DND-41 (cell line): ENCODE measurements at regions not wholly inside any gene's neighbourhood (a gene's known extent, or its start where the extent isn't known, plus 50 kb on each side); places are given as distances from the start of the nearest gene placed in this dataset.
"Not testable (repeated sequence)": the region's sequence is repeated elsewhere in the genome, so short reads cannot be mapped to it uniquely, and the experiment has no call there.

ENCODE experiments used
- ATAC-seq: fragments of 200-7000 bp; cut with Tn5 transposase; 3 replicates; pipeline ENCODE4 v1.9.1; 2021; ENCODE audit warnings: low read depth; ENCODE audit not compliant: insufficient read depth
- DNase-seq: peaks from one replicate; pipeline ENCODE4 v3.0.0-alpha.2; 2020
- H2AFZ ChIP-seq: 2 replicates; pipeline ENCODE4 v1.6.0; 2012; ENCODE audit warnings: low read depth, low read length
- H3K27ac ChIP-seq: 2 replicates; pipeline ENCODE4 v1.5.1; 2012; ENCODE audit warnings: low read length, inconsistent platforms
- H3K27me3 ChIP-seq: fragments of 200-600 bp; sonication (generic); 2 replicates; pipeline ENCODE4 v1.6.0; 2012; ENCODE audit warnings: low read length, mild to moderate bottlenecking, inconsistent platforms; ENCODE audit not compliant: insufficient read depth, poor library complexity
- H3K36me3 ChIP-seq: 2 replicates; pipeline ENCODE4 v1.5.1; 2012; ENCODE audit warnings: low read length, inconsistent platforms; ENCODE audit not compliant: insufficient read depth
- H3K4me1 ChIP-seq: 2 replicates; pipeline ENCODE4 v1.5.1; 2012; ENCODE audit warnings: mild to moderate bottlenecking, low read length; ENCODE audit not compliant: insufficient read depth
- H3K4me2 ChIP-seq: 2 replicates; pipeline ENCODE4 v1.6.0; 2012; ENCODE audit warnings: mild to moderate bottlenecking, moderate library complexity, low read length, inconsistent platforms; ENCODE audit not compliant: insufficient read depth
- H3K4me3 ChIP-seq, 2 experiments: fragments of 200-600 bp in 1 of 2; shearing (Covaris generic) in 1 of 2; 2 replicates each; pipeline ENCODE4 v1.5.1; 2012 to 2016; ENCODE audit warnings: inconsistent platforms in 2 of 2, low read length in 2 of 2, mild to moderate bottlenecking in 2 of 2, low read depth in 1 of 2, moderate library complexity in 1 of 2
- H3K79me2 ChIP-seq: 2 replicates; pipeline ENCODE4 v1.6.0; 2012; ENCODE audit warnings: low read length, inconsistent platforms; ENCODE audit not compliant: insufficient read depth
- H3K9ac ChIP-seq: 2 replicates; pipeline ENCODE4 v1.6.0; 2012; ENCODE audit warnings: low read depth, mild to moderate bottlenecking, inconsistent platforms, low read length, moderate library complexity
- H3K9me3 ChIP-seq: 2 replicates; pipeline ENCODE4 v1.5.1; 2012; ENCODE audit warnings: low read length, moderate library complexity, mild to moderate bottlenecking, inconsistent platforms; ENCODE audit not compliant: insufficient read depth, severe bottlenecking
- H4K20me1 ChIP-seq: 2 replicates; pipeline ENCODE4 v1.6.0; 2012; ENCODE audit warnings: low read length; ENCODE audit not compliant: insufficient read depth
- CTCF ChIP-seq: IDR thresholded peaks from 2 replicates; pipeline ENCODE4 v1.5.1; 2012; ENCODE audit warnings: borderline replicate concordance, low read length, moderate library complexity, mild to moderate bottlenecking; ENCODE audit not compliant: poor library complexity, severe bottlenecking; ENCODE audit errors: extremely low read depth
- EZH2 ChIP-seq: IDR thresholded peaks from 3 replicates; pipeline ENCODE4 v1.6.1; 2012; ENCODE audit warnings: borderline replicate concordance, low read depth, mild to moderate bottlenecking, moderate library complexity, low read length, inconsistent platforms; ENCODE audit not compliant: severe bottlenecking

- no peak overlapping the region for H3K4me2 ChIP-seq
- no peak overlapping the region for H3K9ac ChIP-seq
- no peaks in the 10 kb centered on the region for H3K4me1 ChIP-seq
- no peaks in the 10 kb centered on the region for H3K36me3 ChIP-seq
- H3K27me3 ChIP-seq, result no peaks in the 10 kb centered on the region
- no peak overlapping the region for H3K4me3 ChIP-seq
- H2AFZ ChIP-seq, result no peak overlapping the region
- DNase-seq, result no peak
- H4K20me1 ChIP-seq, result no peaks in the 10 kb centered on the region
- no peak overlapping the region for H3K27ac ChIP-seq
- no peak for TF ChIP-seq EZH2
- TF ChIP-seq CTCF, result no peak
- H3K9me3 ChIP-seq, result no peaks in the 10 kb centered on the region
- H3K79me2 ChIP-seq, result no peaks in the 10 kb centered on the region
- no peak for ATAC-seq
Observed at GRCh38 chr4:57342411-57342810, 232.2 kb upstream of the IGFBP7 start.

GRCh38 chr4:57338861-57339260, 228.7 kb upstream of the IGFBP7 start:
- not testable (repeated sequence) for H3K4me2 ChIP-seq, DNase-seq, H3K4me1 ChIP-seq, ATAC-seq, H4K20me1 ChIP-seq, H2AFZ ChIP-seq, H3K4me3 ChIP-seq, H3K79me2 ChIP-seq, H3K36me3 ChIP-seq, H3K27ac ChIP-seq, H3K27me3 ChIP-seq, H3K9ac ChIP-seq, H3K9me3 ChIP-seq

- TF ChIP-seq EZH2 (no peak), CTCF (no peak)
- H3K9ac ChIP-seq, result no peak overlapping the region
- H3K4me3 ChIP-seq, result no peak overlapping the region
- H4K20me1 ChIP-seq, result no peaks in the 10 kb centered on the region
- no peaks in the 10 kb centered on the region for H3K9me3 ChIP-seq
- H3K79me2 ChIP-seq, result no peaks in the 10 kb centered on the region
- DNase-seq (no peak), ATAC-seq (no peak)
- no peak overlapping the region for H2AFZ ChIP-seq
- H3K27me3 ChIP-seq, result no peaks in the 10 kb centered on the region
- H3K4me2 ChIP-seq, result no peak overlapping the region
- H3K36me3 ChIP-seq, result no peaks in the 10 kb centered on the region
- no peaks in the 10 kb centered on the region for H3K4me1 ChIP-seq
- no peak overlapping the region for H3K27ac ChIP-seq
Observed at GRCh38 chr4:57333684-57334083, 223.5 kb upstream of the IGFBP7 start.

- Histone ChIP-seq H3K4me3 (no peak overlapping the region), H3K4me2 (no peak overlapping the region), H3K4me1 (no peaks in the 10 kb centered on the region), H3K9me3 (no peaks in the 10 kb centered on the region), H3K79me2 (no peaks in the 10 kb centered on the region), H3K27ac (no peak overlapping the region), H3K27me3 (no peaks in the 10 kb centered on the region), H3K36me3 (no peaks in the 10 kb centered on the region), H2AFZ (no peak overlapping the region), H4K20me1 (no peaks in the 10 kb centered on the region), H3K9ac (no peak overlapping the region)
- TF ChIP-seq EZH2 (no peak), CTCF (no peak)
- DNase-seq (no peak), ATAC-seq (no peak)
Observed at GRCh38 chr4:57331959-57332358, 221.8 kb upstream of the IGFBP7 start.
